ENCODE measurements at regions not wholly inside any gene's neighbourhood (a gene's known extent, or its start where the extent isn't known, plus 50 kb on each side); places are given as distances from the start of the nearest gene placed in this dataset.

DNA sequence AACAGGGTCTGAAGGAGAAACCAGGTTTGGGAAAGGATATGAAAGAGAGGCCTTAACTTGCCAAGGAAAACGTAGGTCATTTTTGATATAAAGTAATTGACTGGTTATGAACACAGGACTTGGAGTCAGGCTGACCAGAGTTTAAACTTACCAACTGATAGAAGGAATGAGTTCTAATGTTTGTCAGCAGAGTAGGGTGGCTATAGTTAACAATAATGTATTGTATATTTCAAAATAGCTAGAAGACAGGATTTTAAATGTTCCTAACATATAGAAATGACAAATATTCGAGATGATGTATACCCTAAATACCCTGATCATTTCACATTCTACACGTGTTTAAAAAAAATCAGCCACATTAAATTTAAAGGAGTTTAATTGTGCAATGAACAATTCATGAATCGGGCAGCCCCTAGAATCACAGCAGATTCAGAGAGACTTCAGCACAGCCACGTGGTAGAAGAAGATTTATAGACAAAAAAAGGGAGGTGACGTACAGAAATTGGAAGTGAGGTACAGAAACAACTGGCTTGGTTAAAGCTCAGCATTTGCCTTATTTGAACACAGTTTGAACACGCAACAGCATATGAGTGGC is 52.5 kb upstream of the PLEKHG7 start:
- no peak for DNase-seq (ENCODE audit: low read depth)

DNA sequence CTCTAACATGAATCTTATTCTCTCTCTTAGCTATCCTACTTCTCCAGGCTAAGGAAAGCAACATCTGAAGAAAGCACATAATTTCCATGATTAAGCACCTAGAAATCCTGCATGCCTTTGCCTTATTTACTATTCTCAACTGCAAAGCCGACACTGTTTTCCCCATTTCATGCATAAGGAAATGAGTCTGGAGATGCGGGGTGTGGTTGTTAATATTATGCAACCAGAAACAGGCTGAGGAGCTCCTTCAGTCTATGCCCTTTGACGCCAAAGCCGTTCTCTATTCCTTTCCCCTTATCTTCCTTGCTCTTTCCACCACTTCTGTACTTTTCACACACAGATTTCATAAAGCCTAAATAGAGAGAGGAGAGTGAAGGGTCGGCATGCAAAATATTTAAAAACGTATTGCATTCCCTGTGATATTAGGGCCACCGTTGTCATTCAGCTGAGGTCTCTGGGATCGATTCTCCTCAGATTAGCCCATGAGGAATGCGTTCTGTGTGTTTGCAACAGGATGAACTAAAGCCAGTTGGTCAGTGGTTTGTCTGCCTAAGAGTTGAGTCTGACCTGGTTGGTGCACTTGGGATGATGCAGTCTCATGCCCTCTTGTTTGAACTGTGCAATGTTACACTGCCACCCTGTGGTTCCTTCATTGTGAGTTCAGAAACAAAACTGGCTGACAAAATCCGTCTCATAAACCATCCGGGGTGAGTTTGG is 53.1 kb upstream of the PLEKHG7 start:
- peak; percentile 64 for DNase-seq (ENCODE audit: low read depth)

DNA sequence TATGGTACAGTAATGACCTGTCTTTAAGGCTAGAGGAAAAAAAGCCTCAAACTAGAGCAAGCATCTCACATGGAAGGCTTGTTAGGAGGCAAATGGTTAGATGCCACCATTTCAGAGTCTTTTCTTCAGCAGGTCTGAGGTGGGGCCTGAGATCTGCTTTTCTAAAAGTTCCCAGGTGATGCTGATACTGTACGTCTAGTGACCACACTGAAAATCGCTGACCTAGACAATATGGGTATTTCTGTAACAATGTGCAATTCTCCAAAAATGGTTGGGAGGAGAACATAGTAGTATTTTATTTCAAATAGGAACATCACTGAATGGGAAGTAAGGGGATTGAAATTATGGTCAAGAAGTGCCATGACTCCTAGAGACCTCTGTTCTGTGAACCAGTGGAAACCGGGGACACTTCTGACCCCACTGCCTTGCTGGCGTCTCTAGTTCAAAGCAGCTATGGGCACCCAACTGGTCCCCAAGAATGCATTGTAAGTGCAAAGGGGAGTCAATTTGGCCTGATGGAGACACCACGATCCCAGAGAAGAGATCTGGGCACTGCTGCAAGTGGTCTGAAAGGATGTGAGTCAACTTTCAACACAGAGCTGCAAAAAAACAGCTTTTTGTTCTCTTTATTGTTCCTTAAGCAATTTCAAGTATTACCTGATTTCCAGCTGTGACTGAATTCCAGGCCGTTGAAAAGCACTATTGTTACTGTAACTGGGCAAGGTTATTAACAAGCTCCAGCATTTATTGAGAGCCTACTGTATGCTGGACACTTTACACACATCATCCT is 54.4 kb upstream of the PLEKHG7 start:
- no peak for DNase-seq (ENCODE audit: low read depth)

DNA sequence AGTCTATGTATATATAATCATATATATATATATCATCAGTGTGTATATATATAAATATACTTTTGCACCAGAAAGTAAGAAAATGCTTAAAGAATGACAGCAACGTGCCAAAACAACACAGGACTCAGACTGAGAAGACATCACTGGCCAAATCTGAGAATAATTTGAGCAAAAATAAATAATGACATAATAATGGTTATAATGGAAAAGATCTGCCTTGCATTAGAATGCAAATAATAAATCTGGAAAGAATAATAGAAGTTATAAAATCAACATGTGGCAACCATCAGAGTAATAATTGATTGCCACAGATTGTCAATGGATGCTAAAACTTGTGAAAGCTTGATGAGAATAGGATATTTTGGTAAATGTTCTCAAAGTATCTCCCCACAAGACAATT is 61.5 kb upstream of the PLEKHG7 start:
- no peak for DNase-seq (ENCODE audit: low read depth)

DNA sequence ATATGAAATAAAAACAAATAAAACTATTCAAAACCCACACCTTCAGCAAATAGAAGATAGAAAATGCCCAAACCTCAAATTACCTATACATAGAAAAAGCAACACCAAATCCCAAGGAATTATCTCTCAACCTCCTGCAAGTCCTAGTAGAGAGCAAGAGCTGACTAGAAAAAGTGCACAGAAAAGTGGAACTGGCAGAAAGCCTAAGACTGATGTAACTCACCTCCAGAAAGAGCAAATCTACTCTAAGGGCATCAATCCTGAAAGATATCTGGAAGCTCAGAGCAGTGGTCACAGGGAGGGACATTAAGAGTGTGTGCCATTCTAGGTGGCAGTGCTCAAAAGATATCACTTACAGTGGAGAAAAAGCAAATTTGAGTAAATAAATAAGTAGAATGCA is 62.1 kb upstream of the PLEKHG7 start:
- DNase-seq (ENCODE audit: low read depth), result no peak

DNA sequence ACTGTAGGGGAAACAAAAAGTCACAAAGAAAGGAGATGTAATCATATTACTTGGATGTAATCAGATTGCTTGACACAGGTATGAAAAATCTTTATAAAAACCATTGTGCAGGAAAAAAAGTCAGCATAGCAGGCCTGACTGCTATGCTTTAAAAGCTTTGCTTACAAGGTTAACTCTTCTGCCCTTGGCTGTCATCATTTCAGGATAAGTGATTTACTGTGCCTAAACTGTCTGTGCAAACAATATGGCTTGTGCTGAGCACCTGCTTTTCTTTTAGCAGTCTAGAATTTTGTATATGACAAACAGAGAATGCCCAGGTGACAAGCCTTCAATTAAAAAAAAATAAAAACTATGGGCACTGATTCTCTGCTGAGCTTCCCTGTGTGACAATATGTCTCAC is 63.8 kb upstream of the PLEKHG7 start:
- DNase-seq (ENCODE audit: low read depth), result no peak

DNA sequence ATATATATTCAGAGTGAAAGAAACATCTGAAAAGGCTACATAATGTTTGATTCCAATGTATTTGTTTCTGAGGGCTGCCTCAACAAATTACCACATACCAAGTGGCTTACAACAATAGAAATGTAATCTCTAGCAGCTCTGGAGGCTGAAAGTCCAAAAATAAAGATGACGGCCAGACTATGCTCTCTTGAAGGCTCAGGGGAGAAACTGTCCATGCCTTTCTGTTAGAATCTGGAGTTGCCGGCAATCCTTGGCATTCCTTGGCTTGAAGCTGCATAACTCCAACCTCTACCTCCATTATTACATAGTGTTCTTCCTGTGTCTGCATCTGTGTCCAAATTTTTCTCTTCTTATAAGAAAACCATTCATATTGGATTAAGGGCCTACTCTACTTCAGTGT is 68.1 kb upstream of the PLEKHG7 start:
- DNase-seq (ENCODE audit: low read depth), result no peak

DNA sequence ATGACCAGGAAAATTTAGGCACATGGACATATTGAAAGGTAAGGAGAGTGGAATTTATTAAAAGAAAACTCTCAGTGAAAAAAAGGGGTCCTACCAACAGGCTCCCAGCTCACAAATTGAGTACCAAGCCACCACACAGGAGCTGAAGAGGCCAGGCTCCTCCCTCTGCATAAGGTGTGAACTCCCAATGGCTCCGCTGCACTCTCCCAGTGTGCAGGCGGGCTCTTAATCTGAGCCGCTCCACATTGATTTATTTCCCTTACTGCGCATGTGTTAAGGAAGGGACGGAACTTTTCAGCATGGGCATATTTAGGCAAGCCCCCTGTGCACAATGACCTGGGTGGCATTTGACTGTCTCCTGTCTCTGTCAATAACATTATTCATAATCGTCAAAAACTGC is 68.6 kb upstream of the PLEKHG7 start:
- no peak for DNase-seq (ENCODE audit: low read depth)

DNA sequence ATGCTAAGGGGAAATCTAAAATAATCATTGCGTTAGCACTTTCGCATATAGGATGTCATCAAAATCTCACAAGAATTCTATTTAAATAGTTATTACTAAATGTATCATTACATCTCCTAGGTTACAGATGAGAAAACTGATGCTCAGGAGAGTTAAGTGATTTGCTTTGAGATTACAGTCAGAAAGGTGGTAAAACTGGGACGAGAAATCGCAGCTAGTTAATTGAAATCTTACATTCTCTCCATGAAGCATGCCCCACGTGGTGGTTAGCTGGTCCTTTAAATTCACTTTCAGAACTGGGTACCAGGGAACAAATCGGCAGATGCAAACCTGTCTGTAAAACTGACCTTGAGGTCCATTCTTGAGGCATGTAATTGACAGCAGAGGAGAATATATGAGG is 71.8 kb upstream of the PLEKHG7 start:
- no peak for DNase-seq (ENCODE audit: low read depth)

DNA sequence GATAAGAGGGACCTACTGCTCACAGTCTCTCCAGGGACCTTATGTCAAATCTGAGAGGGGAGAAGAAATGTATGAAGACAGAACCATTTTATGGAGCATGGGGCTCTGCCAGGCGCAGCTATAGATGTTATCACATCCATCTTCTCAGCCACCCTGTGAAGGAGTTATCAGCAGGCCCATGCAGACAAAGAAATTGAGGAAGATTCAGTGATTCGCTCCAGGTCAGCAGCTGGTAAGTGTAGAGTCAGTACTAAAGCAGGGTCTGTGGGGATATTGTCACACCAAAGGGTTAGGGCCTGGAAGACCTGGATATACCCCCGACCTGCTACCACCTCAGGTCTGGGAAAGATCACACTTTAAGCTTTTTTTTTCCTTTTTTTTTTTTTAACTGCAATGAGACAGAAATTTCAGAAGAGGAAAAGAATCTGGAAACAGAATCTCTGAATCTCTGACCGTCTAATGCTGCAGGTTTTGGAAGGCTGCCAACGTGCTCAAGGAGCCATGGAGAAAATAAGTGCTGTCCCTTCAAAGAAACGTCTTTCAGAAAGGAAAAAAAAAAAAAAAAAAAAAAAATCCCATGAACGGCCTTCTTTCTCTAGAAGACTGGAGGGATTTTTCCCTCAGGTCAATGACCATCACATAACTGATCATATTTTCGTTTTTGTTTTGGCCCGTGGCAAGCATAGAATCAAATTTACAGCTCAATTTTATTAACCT is 73.3 kb upstream of the PLEKHG7 start:
- no peak for DNase-seq (ENCODE audit: low read depth)

DNA sequence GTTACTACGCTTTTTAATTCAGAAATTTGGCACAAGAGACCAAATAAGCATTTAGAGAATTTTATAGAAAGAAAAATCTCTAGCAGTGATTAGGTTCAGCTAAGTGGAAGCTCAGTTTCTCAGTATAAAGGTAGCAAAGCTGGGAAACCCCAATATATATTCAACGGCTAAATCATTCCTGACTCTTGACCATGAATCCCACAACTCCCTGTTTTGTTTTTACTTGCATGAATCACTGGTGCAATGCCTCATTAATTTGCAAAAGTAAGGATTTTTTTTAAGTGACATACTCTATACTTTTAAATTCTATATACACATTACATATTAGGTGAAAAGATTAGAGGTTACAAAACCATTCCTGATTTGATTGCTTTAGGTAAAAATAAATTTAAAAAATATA is 74.3 kb upstream of the PLEKHG7 start:
- no peak for DNase-seq (ENCODE audit: low read depth)

DNA sequence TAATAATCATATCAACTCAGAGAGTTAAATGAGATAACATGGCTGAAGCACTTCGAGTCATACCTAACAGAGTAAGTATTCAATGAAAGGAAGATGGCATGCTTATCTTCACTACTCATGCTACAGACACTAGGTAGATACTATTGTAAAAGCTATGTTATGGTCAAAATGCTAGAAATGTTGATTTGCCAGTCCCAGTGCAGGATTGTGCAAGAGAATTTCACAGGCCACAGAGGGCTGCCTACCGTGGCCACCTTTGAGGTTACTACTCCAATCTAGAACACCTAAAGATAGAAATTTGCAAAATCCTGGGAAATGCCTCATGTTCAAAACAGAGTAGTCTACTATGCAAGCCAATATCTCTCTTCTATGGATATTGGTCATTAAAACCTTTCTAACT is 75.3 kb upstream of the PLEKHG7 start:
- DNase-seq (ENCODE audit: low read depth), result no peak

DNA sequence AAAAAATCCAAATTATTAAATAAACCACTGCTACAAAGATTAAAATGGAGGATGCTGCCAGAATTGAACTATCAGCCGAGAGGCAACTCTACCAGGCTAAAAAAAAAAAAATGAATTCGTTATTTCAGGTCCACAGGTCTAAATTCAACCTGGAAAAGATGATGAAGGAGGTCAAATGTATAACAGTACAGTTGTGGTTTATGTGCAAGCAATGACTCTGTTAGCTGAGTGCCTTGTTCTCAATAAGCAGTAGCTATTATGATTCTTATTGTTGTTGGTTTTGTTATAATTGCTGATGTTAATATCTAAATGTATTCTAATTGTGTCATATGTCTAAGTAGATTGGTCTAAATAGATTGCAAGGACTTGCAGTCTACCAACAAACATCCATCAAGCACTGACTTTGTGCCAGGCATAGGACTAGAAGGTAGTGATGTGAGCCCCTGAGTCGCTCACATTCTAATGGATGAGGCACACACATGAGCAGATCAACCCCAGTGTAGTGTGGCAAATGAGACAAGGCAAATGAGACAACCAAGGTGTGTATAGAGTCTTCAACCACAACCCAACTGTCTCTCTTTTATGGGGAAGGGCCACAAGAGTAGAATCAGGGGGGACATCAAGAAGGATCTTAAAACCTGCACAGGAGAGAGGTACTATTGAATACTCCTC is 77.0 kb upstream of the PLEKHG7 start:
- no peak for DNase-seq (ENCODE audit: low read depth)

DNA sequence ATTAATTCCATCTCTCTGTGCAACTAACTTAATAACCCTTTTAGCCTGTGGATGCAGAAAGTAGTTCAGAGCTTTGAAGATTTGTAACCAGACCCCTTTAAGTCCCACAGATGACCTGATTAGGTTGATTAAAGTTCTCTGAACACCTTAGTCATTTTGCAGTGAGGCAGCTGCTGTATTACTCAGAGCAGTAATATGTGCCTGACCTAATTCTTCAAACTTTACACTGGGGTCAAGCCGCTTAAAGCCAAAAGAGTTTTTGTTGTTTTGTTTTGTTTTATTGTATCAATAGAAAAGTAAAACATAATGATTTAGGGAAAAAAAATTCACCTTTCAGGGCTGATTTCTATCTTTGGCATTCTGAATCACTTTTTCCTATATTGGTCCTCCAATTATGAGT is 78.6 kb upstream of the PLEKHG7 start:
- DNase-seq (ENCODE audit: low read depth), result no peak

DNA sequence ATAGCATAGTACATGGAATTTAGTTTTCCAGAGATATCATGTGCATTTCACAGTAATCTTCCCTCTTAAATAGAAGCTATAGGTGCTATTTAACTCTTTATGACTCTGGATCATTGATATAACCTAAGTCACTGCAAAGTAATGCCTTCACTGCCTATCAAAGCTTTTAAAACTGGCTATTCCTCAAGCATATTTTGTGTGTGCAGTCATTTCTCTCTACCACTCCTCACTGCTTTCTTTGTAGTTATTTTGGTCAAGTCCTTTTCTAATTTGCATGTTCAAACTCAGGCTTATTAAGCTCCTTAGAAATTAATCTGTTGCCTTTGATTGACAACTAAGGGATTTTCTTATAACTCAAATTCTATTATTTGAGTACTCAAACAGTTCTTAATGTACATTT is 79.4 kb upstream of the PLEKHG7 start:
- DNase-seq (ENCODE audit: low read depth), result no peak

DNA sequence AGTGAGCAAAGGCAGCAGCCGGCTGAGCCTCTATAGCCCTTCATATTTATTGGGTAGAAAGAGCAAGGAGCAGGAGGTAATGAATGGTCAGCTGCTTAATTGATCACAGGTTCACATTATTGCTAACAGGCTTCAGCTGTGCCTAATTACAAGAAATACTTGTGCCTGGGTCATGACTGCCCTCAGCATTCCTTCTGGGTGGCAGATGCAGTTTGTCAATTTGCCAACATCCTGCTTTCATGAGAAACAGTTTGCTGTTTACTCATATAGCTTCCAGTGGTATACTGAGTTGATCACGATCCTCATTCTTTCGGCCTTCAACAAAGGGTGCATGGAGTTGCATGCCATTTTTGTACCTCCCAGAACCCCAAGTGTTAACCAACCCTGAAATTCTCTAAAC is 81.0 kb upstream of the PLEKHG7 start:
- no peak for DNase-seq (ENCODE audit: low read depth)

DNA sequence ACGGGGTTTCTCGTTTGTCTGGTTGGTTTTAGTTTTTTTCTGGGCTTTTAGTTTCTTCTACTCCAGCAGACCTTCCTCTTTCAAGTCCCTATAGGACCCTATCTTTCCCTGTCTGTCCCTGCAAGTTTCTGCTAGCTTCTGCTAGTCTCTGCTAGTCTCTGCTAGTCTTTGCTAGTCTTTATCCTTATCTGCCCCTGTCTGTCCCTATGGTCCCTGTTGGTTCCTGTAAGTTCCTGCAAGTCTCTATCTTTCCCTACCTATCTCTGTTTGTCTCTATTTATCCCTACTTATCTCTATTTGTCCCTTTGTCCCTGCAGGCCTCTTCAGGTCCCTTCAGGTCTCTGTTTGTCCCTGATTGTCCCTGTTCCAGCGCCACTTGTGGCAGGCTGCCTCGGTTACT is 81.5 kb upstream of the PLEKHG7 start:
- no peak for DNase-seq (ENCODE audit: low read depth)

DNA sequence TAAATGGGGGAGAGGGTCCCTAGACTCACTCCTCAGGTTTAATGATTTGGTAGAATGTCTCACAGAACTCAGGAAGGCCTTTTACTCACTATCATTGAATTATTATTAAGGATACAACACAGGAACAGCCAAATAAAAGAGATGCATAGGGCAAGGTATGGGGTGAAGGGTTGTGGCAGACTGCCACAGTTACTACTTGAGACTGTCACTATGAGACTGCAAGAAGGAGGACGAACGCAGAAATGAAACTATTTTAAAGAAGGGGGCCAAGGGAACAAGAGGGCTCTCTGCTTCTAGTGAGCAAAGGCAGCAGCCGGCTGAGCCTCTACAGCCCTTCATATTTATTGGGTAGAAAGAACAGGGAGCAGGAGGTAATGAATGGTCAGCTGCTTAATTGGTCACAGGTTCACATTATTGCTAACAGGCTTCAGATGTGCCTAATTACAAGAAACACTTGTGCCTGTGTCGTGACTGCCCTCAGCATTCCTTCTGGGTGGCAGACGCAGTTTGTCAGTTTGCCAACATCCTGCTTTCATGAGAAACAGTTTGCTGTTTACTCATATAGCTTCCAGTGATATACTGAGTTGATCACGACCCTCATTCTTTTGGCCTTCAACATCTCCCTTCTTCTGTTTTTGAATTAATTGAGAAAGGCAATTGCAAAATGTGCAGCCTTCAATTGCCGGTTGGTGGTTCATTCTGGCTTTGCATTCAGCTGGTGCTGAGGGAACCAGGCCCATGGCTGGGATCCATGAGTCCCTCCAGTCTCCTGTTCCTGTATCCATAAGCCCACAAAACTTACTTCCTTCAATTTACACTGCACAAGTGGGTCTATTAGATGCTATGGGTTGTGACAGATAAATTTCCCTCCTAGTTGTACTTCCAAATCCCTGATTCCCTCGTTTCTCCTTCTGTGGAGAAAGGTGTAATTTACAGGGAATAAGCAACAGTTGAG is 82.8 kb upstream of the PLEKHG7 start:
- no peak for DNase-seq (ENCODE audit: low read depth)

DNA sequence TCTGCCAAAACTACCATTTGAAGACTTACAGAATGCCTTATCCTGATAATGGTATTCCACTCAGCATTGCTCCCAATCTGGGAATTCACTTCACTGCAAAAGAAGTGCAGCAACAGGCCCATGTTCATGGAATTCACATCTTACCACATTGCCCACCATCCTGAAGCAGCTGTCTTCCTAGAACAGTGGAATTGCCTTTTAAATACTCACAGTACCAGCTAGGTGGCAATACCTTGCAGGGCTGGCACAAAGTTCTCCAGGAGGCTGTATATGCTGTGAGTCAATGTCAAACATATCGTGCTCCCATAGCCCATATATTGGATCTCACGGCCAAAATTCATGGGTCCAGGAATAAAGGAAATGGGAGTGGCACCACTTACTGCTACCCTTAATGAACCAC is 83.8 kb upstream of the PLEKHG7 start:
- DNase-seq (ENCODE audit: low read depth), result no peak

DNA sequence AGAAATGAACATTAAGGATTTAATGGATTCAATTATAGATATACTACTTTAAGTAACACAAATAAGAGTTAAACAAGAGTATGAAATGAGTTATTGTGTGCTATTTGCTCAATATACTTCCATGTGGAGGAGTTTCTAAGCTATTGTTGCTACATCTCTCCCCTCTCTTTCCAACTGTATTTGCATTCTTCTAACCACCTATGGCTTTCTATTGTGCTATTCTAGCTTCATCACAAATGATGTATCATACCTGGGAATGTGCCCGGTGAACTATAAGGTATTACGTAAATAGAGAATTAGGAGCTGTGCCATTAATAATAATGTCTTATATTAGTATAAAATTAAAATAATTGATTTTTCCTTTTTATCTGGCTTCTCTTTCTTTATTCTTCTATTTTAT is 87.1 kb upstream of the PLEKHG7 start:
- DNase-seq (ENCODE audit: low read depth), result no peak

DNA sequence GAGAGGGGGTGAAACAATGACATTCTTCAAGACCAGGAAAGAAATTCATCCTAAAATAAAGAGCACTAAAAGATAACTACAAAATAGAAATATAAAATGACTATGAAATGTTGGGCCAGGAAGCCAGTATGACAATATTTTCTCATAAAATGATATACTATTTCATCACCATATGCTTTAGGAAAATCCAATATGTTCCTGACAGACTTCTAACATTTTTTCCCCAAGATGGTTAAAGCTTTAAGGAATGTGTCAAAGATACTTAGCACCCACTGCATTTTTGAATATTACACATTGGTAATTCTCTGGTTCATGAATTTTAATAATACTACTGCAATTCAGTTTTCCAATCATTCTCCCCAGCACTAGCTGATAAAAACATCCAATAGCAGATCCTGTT is 87.7 kb upstream of the PLEKHG7 start:
- DNase-seq (ENCODE audit: low read depth), result no peak
